IMR-90 (cell line): ENCODE measurements at regions not wholly inside any gene's neighbourhood (a gene's known extent, or its start where the extent isn't known, plus 50 kb on each side); places are given as distances from the start of the nearest gene placed in this dataset.

Source experiments
- ATAC-seq: fragments of 200-7000 bp; cut with Tn5 transposase; 2 replicates; pipeline ENCODE4 v1.9.1; 2020; ENCODE audit warnings: low read depth, mild to moderate bottlenecking, moderate library complexity
- BruUV-seq: library from RNA; stranded (reverse); fragments of 400-500 nt; replicated peaks from 2 replicates; lab custom pipeline; 2021; lab: Mats Ljungman, UMichigan
- CTCF ChIA-PET: fragments of 300-600 bp; formaldehyde crosslinking; extraction: SDS; loops from one replicate; lab custom pipeline; 2021; ENCODE audit warnings: antibody characterized with exemption; lab: Yijun Ruan, JAX
- POLR2A ChIA-PET: fragments of 300-600 bp; sonication (Branson Sonifier 250); formaldehyde crosslinking; loops from one replicate; lab custom pipeline; 2022; ENCODE audit warnings: antibody characterized with exemption; ENCODE audit not compliant: unreplicated experiment; lab: Charles Lee
- DNase-seq: peaks from one replicate; pipeline ENCODE4 v3.0.0; 2013
- H2AFZ ChIP-seq: replicated peaks from 2 replicates; pipeline ENCODE3; 2013; ENCODE audit warnings: low read length, mild to moderate bottlenecking; ENCODE audit not compliant: poor library complexity
- H2AK5ac ChIP-seq: 2 replicates; pipeline ENCODE4 v1.6.1; 2013; ENCODE audit warnings: low read depth, low read length, inconsistent platforms
- H2AK9ac ChIP-seq: replicated peaks from 2 replicates; pipeline ENCODE3; 2013; ENCODE audit warnings: mild to moderate bottlenecking, low read depth, low read length, moderate library complexity; ENCODE audit not compliant: poor library complexity
- H2BK120ac ChIP-seq: 2 replicates; pipeline ENCODE4 v1.6.1; 2013; ENCODE audit warnings: low read depth, low read length, inconsistent platforms
- H2BK15ac ChIP-seq: 3 replicates; pipeline ENCODE4 v1.6.1; 2013; ENCODE audit warnings: low read depth, low read length, inconsistent platforms
- H2BK20ac ChIP-seq: 2 replicates; pipeline ENCODE4 v1.6.1; 2013; ENCODE audit warnings: low read depth, mild to moderate bottlenecking, inconsistent platforms, low read length, moderate library complexity
- H2BK5ac ChIP-seq: 2 replicates; pipeline ENCODE4 v1.6.1; 2013; ENCODE audit warnings: mild to moderate bottlenecking, low read depth, low read length, inconsistent platforms; ENCODE audit not compliant: poor library complexity, severe bottlenecking
- H3K14ac ChIP-seq: replicated peaks from 2 replicates; pipeline ENCODE4 v1.6.1; 2013; ENCODE audit warnings: low read depth, low read length, inconsistent platforms
- H3K18ac ChIP-seq: 2 replicates; pipeline ENCODE4 v1.6.1; 2013; ENCODE audit warnings: low read depth, low read length, control low read depth
- H3K23ac ChIP-seq: 2 replicates; pipeline ENCODE4 v1.6.1; 2013; ENCODE audit warnings: low read depth, low read length, inconsistent platforms
- H3K27ac ChIP-seq: 2 replicates; pipeline ENCODE4 v1.5.1; 2013; ENCODE audit warnings: mild to moderate bottlenecking, control low read depth, low read length; ENCODE audit not compliant: insufficient read depth
- H3K27me3 ChIP-seq: 2 replicates; pipeline ENCODE4 v1.6.1; 2013; ENCODE audit warnings: low read length; ENCODE audit not compliant: control insufficient read depth, insufficient read depth
- H3K36me3 ChIP-seq: 2 replicates; pipeline ENCODE4 v1.6.1; 2013; ENCODE audit warnings: low read length, mixed read lengths; ENCODE audit not compliant: control insufficient read depth, insufficient read depth
- H3K4ac ChIP-seq: 2 replicates; pipeline ENCODE4 v1.6.1; 2013; ENCODE audit warnings: low read depth, low read length, inconsistent platforms
- H3K4me1 ChIP-seq: 2 replicates; pipeline ENCODE4 v1.6.1; 2013; ENCODE audit warnings: low read length, mixed read lengths; ENCODE audit not compliant: control insufficient read depth, insufficient read depth
- H3K4me2 ChIP-seq: 2 replicates; pipeline ENCODE4 v1.6.1; 2013; ENCODE audit warnings: low read depth, mild to moderate bottlenecking, control low read depth, low read length, moderate library complexity
- H3K4me3 ChIP-seq: 2 replicates; pipeline ENCODE4 v1.5.1; 2013; ENCODE audit warnings: low read depth, mild to moderate bottlenecking, control low read depth, low read length, moderate library complexity; ENCODE audit not compliant: insufficient read depth
- H3K56ac ChIP-seq: 2 replicates; pipeline ENCODE4 v1.6.1; 2013; ENCODE audit warnings: low read length, inconsistent platforms; ENCODE audit not compliant: insufficient read depth; ENCODE audit errors: extremely low read depth
- H3K79me1 ChIP-seq, 2 experiments: 2 replicates each; pipeline ENCODE4 v1.6.1; 2013; ENCODE audit warnings: low read length in 2 of 2, inconsistent platforms in 1 of 2, low read depth in 1 of 2
- H3K9ac ChIP-seq: 2 replicates; pipeline ENCODE4 v1.6.1; 2013; ENCODE audit warnings: low read depth, low read length, control low read depth
- H3K9me1 ChIP-seq: 2 replicates; pipeline ENCODE4 v1.6.1; 2013; ENCODE audit warnings: low read length, inconsistent platforms; ENCODE audit not compliant: insufficient read depth
- H3K9me3 ChIP-seq: 2 replicates; pipeline ENCODE4 v1.6.1; 2013; ENCODE audit warnings: low read length; ENCODE audit not compliant: control insufficient read depth, insufficient read depth
- H4K20me1 ChIP-seq: 2 replicates; pipeline ENCODE4 v1.6.1; 2013; ENCODE audit warnings: low read length, inconsistent platforms; ENCODE audit not compliant: insufficient read depth
- H4K5ac ChIP-seq: 2 replicates; pipeline ENCODE4 v1.6.1; 2013; ENCODE audit warnings: mild to moderate bottlenecking, low read depth, low read length, control low read depth
- H4K8ac ChIP-seq, 2 experiments: 2 replicates each; pipeline ENCODE4 v1.6.1; 2013; ENCODE audit warnings: low read depth in 2 of 2, low read length in 2 of 2, control low read depth in 1 of 2, inconsistent platforms in 1 of 2
- H4K91ac ChIP-seq: 2 replicates; pipeline ENCODE4 v1.6.1; 2013; ENCODE audit warnings: low read depth, low read length, inconsistent platforms; ENCODE audit not compliant: insufficient read depth
- CEBPB ChIP-seq: IDR thresholded peaks from 2 replicates; pipeline ENCODE4 v1.6.1; 2012; ENCODE audit warnings: low read depth, low read length, improper control_type of control experiment
- CHD1 ChIP-seq: IDR thresholded peaks from 2 replicates; pipeline ENCODE4 v1.6.1; 2012; ENCODE audit warnings: low read depth, low read length, improper control_type of control experiment
- FOS ChIP-seq: fragments of 150-350 bp; IDR thresholded peaks from 2 replicates; pipeline ENCODE4 v1.6.1; 2016; ENCODE audit warnings: low read depth, low read length
- SMC3 ChIP-seq: fragments of 150-350 bp; IDR thresholded peaks from 2 replicates; pipeline ENCODE4 v1.6.1; 2016; ENCODE audit warnings: low read depth, mild to moderate bottlenecking, antibody characterized with exemption, low read length, moderate library complexity
- WGBS, 2 experiments: methylation state at CpG; one replicate each; pipeline versions ENCODE4 v1.1.5 to v1.1.7; 2013; ENCODE audit warnings: missing lambda C conversion rate in 2 of 2; ENCODE audit not compliant: insufficient read length in 1 of 2; ENCODE audit errors: extremely low coverage in 2 of 2; 5-methylcytosine and 5-hydroxymethylcytosine counted together
- dilution Hi-C: fragments of 300-500 bp; cut with HindIII; formaldehyde crosslinking; loops from one replicate; pipeline ENCODE4 v1.14.3; 2018; ENCODE audit warnings: low sequenced_read_pairs; ENCODE audit not compliant: unreplicated experiment
- in situ Hi-C: fragments of 300-500 bp; cut with MboI; formaldehyde crosslinking; loops from 3 replicates; pipeline ENCODE4 v1.14.3; 2019; ENCODE audit warnings: low sequenced_read_pairs, inconsistent platforms, mixed read lengths
- intact Hi-C: fragments of 100-400 bp; cut with micrococcal nuclease; formaldehyde crosslinking; loops from 2 replicates; pipeline ENCODE4 v1.10.0; 2022
- TF ChIP-seq, protein P1 (sequence below): fragments of 150-350 bp; IDR thresholded peaks from 2 replicates; pipeline ENCODE4 v1.6.1; 2016; ENCODE audit warnings: low read depth, mild to moderate bottlenecking, low read length, moderate library complexity, borderline replicate concordance

DNA sequence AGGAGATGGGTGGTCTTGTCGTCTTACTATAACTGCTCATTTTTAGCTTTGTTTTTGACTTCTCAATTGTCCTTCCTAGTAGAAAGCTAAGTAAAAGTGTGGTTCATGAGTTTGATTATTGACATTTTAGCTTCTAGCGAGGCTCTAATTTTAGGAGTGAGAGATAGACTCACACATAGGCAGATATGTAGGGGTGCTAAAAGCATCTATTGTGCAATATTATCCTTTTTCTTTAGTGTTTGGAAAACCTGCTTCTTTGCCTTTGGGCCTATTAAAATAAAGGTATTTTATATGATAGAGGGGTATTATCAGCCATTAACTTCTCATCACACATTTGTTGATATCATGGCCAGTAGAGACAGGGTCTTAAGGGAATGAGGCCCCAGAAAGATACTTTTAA lies 195.3 kb downstream of the SPRY1 start:
- H3K4ac ChIP-seq: no peak overlapping the region
- H3K79me1 ChIP-seq: no peaks in the 10 kb centered on the region
- no peak overlapping the region for H4K5ac ChIP-seq
- CTCF ChIA-PET: no interaction called here
- no peaks in the 10 kb centered on the region for H3K36me3 ChIP-seq
- no peak overlapping the region for H3K56ac ChIP-seq
- H3K27me3 ChIP-seq: no peaks in the 10 kb centered on the region
- intact Hi-C loops (no loop called here), dilution Hi-C loops (no loop called here), in situ Hi-C loops (no loop called here)
- H4K20me1 ChIP-seq: no peaks in the 10 kb centered on the region
- H2BK120ac ChIP-seq: no peak overlapping the region
- POLR2A ChIA-PET: no interaction called here
- H2AK9ac ChIP-seq: no peak overlapping the region
- no peak overlapping the region for H4K91ac ChIP-seq
- no peaks in the 10 kb centered on the region for H3K9me3 ChIP-seq
- no CpG with 5 or more reads among the region's 2 CpGs for WGBS, 2 experiments
- DNase-seq (no peak), ATAC-seq (no peak)
- peaks cover 9% of the 10 kb centered on the region for H3K4me1 ChIP-seq
- H2BK15ac ChIP-seq: no peak overlapping the region
- no peak overlapping the region for H2BK5ac ChIP-seq
- H3K23ac ChIP-seq: no peak overlapping the region
- no peak overlapping the region for H4K8ac ChIP-seq
- TF ChIP-seq, protein P1, sequence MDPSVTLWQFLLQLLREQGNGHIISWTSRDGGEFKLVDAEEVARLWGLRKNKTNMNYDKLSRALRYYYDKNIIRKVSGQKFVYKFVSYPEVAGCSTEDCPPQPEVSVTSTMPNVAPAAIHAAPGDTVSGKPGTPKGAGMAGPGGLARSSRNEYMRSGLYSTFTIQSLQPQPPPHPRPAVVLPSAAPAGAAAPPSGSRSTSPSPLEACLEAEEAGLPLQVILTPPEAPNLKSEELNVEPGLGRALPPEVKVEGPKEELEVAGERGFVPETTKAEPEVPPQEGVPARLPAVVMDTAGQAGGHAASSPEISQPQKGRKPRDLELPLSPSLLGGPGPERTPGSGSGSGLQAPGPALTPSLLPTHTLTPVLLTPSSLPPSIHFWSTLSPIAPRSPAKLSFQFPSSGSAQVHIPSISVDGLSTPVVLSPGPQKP: no peak
- no peak for TF ChIP-seq CHD1
- TF ChIP-seq SMC3: no peak
- TF ChIP-seq CEBPB: peak; percentile 75
- no peak for TF ChIP-seq FOS
- H3K18ac ChIP-seq: no peak overlapping the region
- no peak overlapping the region for H3K27ac ChIP-seq
- H2BK20ac ChIP-seq: no peak overlapping the region
- no peak overlapping the region for H3K4me2 ChIP-seq
- BruUV-seq: no TSS peak
- H3K4me3 ChIP-seq: no peak overlapping the region
- no peak overlapping the region for H3K14ac ChIP-seq
- H2AK5ac ChIP-seq: no peak overlapping the region
- H3K9ac ChIP-seq: no peak overlapping the region
- peaks cover 6% of the 10 kb centered on the region for H3K9me1 ChIP-seq
- H2AFZ ChIP-seq: no peak overlapping the region
